GM23248 (cell line): ENCODE measurements at regions not wholly inside any gene's neighbourhood (a gene's known extent, or its start where the extent isn't known, plus 50 kb on each side); places are given as distances from the start of the nearest gene placed in this dataset.

Experiments
- EZH2 ChIP-seq: fragments of 200-600 bp; sonication (generic); IDR thresholded peaks from 2 replicates; pipeline ENCODE4 v1.6.1; 2018; ENCODE audit warnings: antibody characterized with exemption, mild to moderate bottlenecking; ENCODE audit not compliant: insufficient read depth, poor library complexity, severe bottlenecking
- EZH2phosphoT487 ChIP-seq: fragments of 200-600 bp; sonication (generic); IDR thresholded peaks from 2 replicates; pipeline ENCODE4 v1.6.1; 2018; ENCODE audit warnings: antibody characterized with exemption, moderate library complexity, mild to moderate bottlenecking, low read depth; ENCODE audit not compliant: insufficient read depth

- TF ChIP-seq EZH2 (no peak), EZH2phosphoT487 (no peak)
Observed at GRCh38 chr1:8218351-8219092, 99.4 kb upstream of the SLC45A1 start.
